ENCODE measurements at regions not wholly inside any gene's neighbourhood (a gene's known extent, or its start where the extent isn't known, plus 50 kb on each side); places are given as distances from the start of the nearest gene placed in this dataset. TPM values are rescaled to one million over a fixed set of nuclear protein-coding genes. Genes with fewer than 3 reads are reported as not detected.

- no peak for TF ChIP-seq ZBTB33 (IDR thresholded peaks at IDR 0.05)
These were observed 53.3 kb upstream of the KCNMB2 start (continued) for GRCh38 chr3:178482981-178483380.

- no peaks in the 10 kb centered on the region for H3K36me3 ChIP-seq (ENCODE audit: control insufficient read depth in 4 of 4, insufficient read depth in 3 of 4, low read depth in 1 of 4, low read length in 3 of 4)
- no peak for TF ChIP-seq RXRA (IDR thresholded peaks at IDR 0.05)
- TF ChIP-seq RAD21 (IDR thresholded peaks at IDR 0.05) = no peak
- TF ChIP-seq YY1 (IDR thresholded peaks at IDR 0.05) = no peak
- no peak for TF ChIP-seq ZBTB33 (IDR thresholded peaks at IDR 0.05)
- TF ChIP-seq TAF1 (conservative IDR thresholded peaks at IDR 0.05) = no peak
- no peak for TF ChIP-seq ATF3 (IDR thresholded peaks at IDR 0.05)
- TF ChIP-seq EGR1 (IDR thresholded peaks at IDR 0.05; ENCODE audit: low read depth in 2 of 2) = no peak
- TF ChIP-seq FOXA1 (IDR thresholded peaks at IDR 0.05) = no peak
- no peak for TF ChIP-seq SP1 (IDR thresholded peaks at IDR 0.05)
- no peak for TF ChIP-seq GABPA (IDR thresholded peaks at IDR 0.05 in 1 of 2, conservative IDR thresholded peaks at IDR 0.05 in 1 of 2)
- no peak for TF ChIP-seq HNF4G (IDR thresholded peaks at IDR 0.05)
- TF ChIP-seq CTCF (IDR thresholded peaks at IDR 0.05; ENCODE audit: low read depth, low read length, missing input control) = no peak
- no peak for TF ChIP-seq JUND (IDR thresholded peaks at IDR 0.05)
- TF ChIP-seq HNF4A (conservative IDR thresholded peaks at IDR 0.05) = no peak
- no peaks in the 10 kb centered on the region for H3K9me3 ChIP-seq (ENCODE audit: control insufficient read depth in 4 of 4, low read length in 3 of 4)
- no peaks in the 10 kb centered on the region for H3K4me1 ChIP-seq (ENCODE audit: control insufficient read depth in 4 of 4, insufficient read depth in 4 of 4, low read length in 3 of 4)
- H3K9ac ChIP-seq (ENCODE audit: low read depth in 1 of 2, low read length in 2 of 2) = no peak overlapping the region
- H3K4me3 ChIP-seq (ENCODE audit: low read depth in 1 of 3, low read length in 3 of 3) = no peak overlapping the region
- H3K27ac ChIP-seq (ENCODE audit: low read depth in 1 of 2, low read length in 2 of 2) = no peak overlapping the region
- WGBS = 77% methylated on average over 2 of the region's 2 CpGs
- no peak for DNase-seq (ENCODE audit: low spot score)
- H3K27me3 ChIP-seq (ENCODE audit: control insufficient read depth in 4 of 4, insufficient read depth in 4 of 4, low read length in 3 of 4) = no peaks in the 10 kb centered on the region
These were observed 52.5 kb upstream of the KCNMB2 start for GRCh38 chr3:178483704-178484103.

GRCh38 chr3:178485756-178486155, 50.5 kb upstream of the KCNMB2 start:
- H3K9me3 ChIP-seq (ENCODE audit: control insufficient read depth in 4 of 4, low read length in 3 of 4) = no peaks in the 10 kb centered on the region
- WGBS = 81% methylated on average over 4 of the region's 4 CpGs

More at GRCh38 chr3:178485756-178486155, 50.5 kb upstream of the KCNMB2 start:
- Histone ChIP-seq H3K4me1 (ENCODE audit: control insufficient read depth in 4 of 4, insufficient read depth in 4 of 4, low read length in 3 of 4) (no peaks in the 10 kb centered on the region), H3K4me3 (ENCODE audit: low read depth in 1 of 3, low read length in 3 of 3) (no peak overlapping the region), H3K27ac (ENCODE audit: low read depth in 1 of 2, low read length in 2 of 2) (no peak overlapping the region), H3K9ac (ENCODE audit: low read depth in 1 of 2, low read length in 2 of 2) (no peak overlapping the region), H3K27me3 (ENCODE audit: control insufficient read depth in 4 of 4, insufficient read depth in 4 of 4, low read length in 3 of 4) (no peaks in the 10 kb centered on the region), H3K36me3 (ENCODE audit: control insufficient read depth in 4 of 4, insufficient read depth in 3 of 4, low read depth in 1 of 4, low read length in 3 of 4) (no peaks in the 10 kb centered on the region)
- no peak for DNase-seq (ENCODE audit: low spot score)
- TF ChIP-seq GABPA (IDR thresholded peaks at IDR 0.05 in 1 of 2, conservative IDR thresholded peaks at IDR 0.05 in 1 of 2) (no peak), TAF1 (conservative IDR thresholded peaks at IDR 0.05) (no peak)

Small RNAs in the stretch of these regions (small RNA-seq; reads per million reads assigned to genes)
- gene RF00425 = not detected
- gene RN7SKP52 = not detected
- not detected for gene RNA5SP148
- not detected for gene RNU6-1120P
